HepG2 (cell line): ENCODE measurements at regions not wholly inside any gene's neighbourhood (a gene's known extent, or its start where the extent isn't known, plus 50 kb on each side); places are given as distances from the start of the nearest gene placed in this dataset.

Source experiments
- ATAC-seq: fragments of 200-7000 bp; cut with Tn5 transposase; 3 replicates; pipeline ENCODE4 v1.9.1; 2020; ENCODE audit warnings: mild to moderate bottlenecking, moderate library complexity
- BruUV-seq: library from RNA; stranded (reverse); fragments of 400-500 nt; replicated peaks from 2 replicates; lab custom pipeline; 2021; lab: Mats Ljungman, UMichigan
- CTCF ChIA-PET: fragments of 300-600 bp; formaldehyde crosslinking; extraction: SDS; loops from one replicate; lab custom pipeline; 2021; ENCODE audit warnings: low total read pairs, inconsistent platforms, low intra/inter-chr PET ratio; lab: Yijun Ruan, JAX
- POLR2A ChIA-PET: fragments of 350-600 bp; sonication (Branson Sonifier 250); formaldehyde crosslinking; loops from one replicate; lab custom pipeline; 2020; ENCODE audit warnings: antibody characterized with exemption, inconsistent platforms; lab: Yijun Ruan, JAX
- DNase-seq: peaks from one replicate; pipeline ENCODE4 v3.0.0-alpha.2; 2015; ENCODE audit warnings: low spot score
- FAIRE-seq: peaks from 3 replicates; lab custom pipeline; 2011; peaks lifted over from hg19 to GRCh38; lab: Jason Lieb, UNC
- H2AFZ ChIP-seq: one replicate; pipeline ENCODE4 v1.6.1; 2011; ENCODE audit warnings: low read length, inconsistent platforms
- H3K27ac ChIP-seq: fragments of 300-600 bp; 3 replicates; pipeline ENCODE4 v1.8.0; 2011; ENCODE audit warnings: mixed run types, mild to moderate bottlenecking, mixed read lengths, low read length, inconsistent platforms; ENCODE audit not compliant: insufficient read depth; ENCODE audit errors: extremely low read length
- H3K27me3 ChIP-seq, 2 experiments: fragments of 200-600 bp in 1 of 2; 2 replicates in 1 of 2; 3 replicates in 1 of 2; pipeline versions ENCODE4 v1.6.0 to v1.8.0; 2011; ENCODE audit warnings: low read length in 2 of 2, mild to moderate bottlenecking in 2 of 2, moderate library complexity in 2 of 2, inconsistent platforms in 1 of 2; ENCODE audit not compliant: insufficient read depth in 2 of 2, control insufficient read depth in 1 of 2
- H3K36me3 ChIP-seq, 2 experiments: fragments of 200-600 bp in 1 of 2; replicated peaks in 1 of 2; 2 replicates in 1 of 2; 3 replicates in 1 of 2; pipeline versions ENCODE4 v1.5.1 to v1.8.0; 2011; ENCODE audit warnings: low read length in 2 of 2, inconsistent platforms in 1 of 2; ENCODE audit not compliant: insufficient read depth in 2 of 2, control insufficient read depth in 1 of 2
- H3K4me1 ChIP-seq: 2 replicates; pipeline ENCODE4 v1.5.1; 2012; ENCODE audit warnings: low read length, inconsistent platforms; ENCODE audit not compliant: insufficient read depth
- H3K4me2 ChIP-seq: 2 replicates; pipeline ENCODE4 v1.6.0; 2011; ENCODE audit warnings: low read depth, low read length, inconsistent platforms
- H3K4me3 ChIP-seq, 3 experiments: fragments of 200-600 bp in 1 of 3; sonication (generic), shearing (Covaris generic) in 1 of 3; replicated peaks in 1 of 3; 2 replicates each; pipeline ENCODE4 v1.5.1; 2011 to 2016; ENCODE audit warnings: low read length in 3 of 3, inconsistent platforms in 2 of 3, low read depth in 2 of 3, mild to moderate bottlenecking in 2 of 3, control low read depth in 1 of 3, mixed read lengths in 1 of 3; ENCODE audit not compliant: insufficient read depth in 1 of 3
- H3K79me2 ChIP-seq: one replicate; pipeline ENCODE4 v1.6.1; 2011; ENCODE audit warnings: low read length, inconsistent platforms; ENCODE audit not compliant: insufficient read depth
- H3K9ac ChIP-seq: 2 replicates; pipeline ENCODE4 v1.6.0; 2011; ENCODE audit warnings: mild to moderate bottlenecking, low read depth, low read length, inconsistent platforms; ENCODE audit not compliant: insufficient read depth
- H3K9me3 ChIP-seq: 2 replicates; pipeline ENCODE4 v1.5.1; 2012; ENCODE audit warnings: mild to moderate bottlenecking, low read length
- H4K20me1 ChIP-seq: 2 replicates; pipeline ENCODE4 v1.6.0; 2011; ENCODE audit warnings: inconsistent platforms, mild to moderate bottlenecking, low read length, moderate library complexity; ENCODE audit not compliant: insufficient read depth
- ARNTL ChIP-seq: sonication (generic); formaldehyde crosslinking; IDR thresholded peaks from 2 replicates; pipeline ENCODE4 v1.4.0; 2020; ENCODE audit warnings: mild to moderate bottlenecking, missing genetic modification reagents
- CHCHD3 ChIP-seq: sonication (generic); formaldehyde crosslinking; IDR thresholded peaks from 2 replicates; pipeline ENCODE4 v1.8.0; 2022; ENCODE audit warnings: mild to moderate bottlenecking, missing genetic modification reagents, moderate library complexity
- MTF2 ChIP-seq: sonication (generic); formaldehyde crosslinking; IDR thresholded peaks from 2 replicates; pipeline ENCODE4 v1.5.0; 2020; ENCODE audit warnings: missing genetic modification reagents, borderline replicate concordance
- RFX1 ChIP-seq: fragments of 450-650 bp; IDR thresholded peaks from 2 replicates; pipeline ENCODE4 v1.6.1; 2017
- TMF1 ChIP-seq: sonication (generic); formaldehyde crosslinking; IDR thresholded peaks from 2 replicates; pipeline ENCODE4 v1.8.1; 2022; ENCODE audit warnings: low read depth, missing genetic modification reagents
- ZFX ChIP-seq: sonication (generic); formaldehyde crosslinking; IDR thresholded peaks from 2 replicates; pipeline ENCODE4 v1.4.0; 2020; ENCODE audit warnings: mild to moderate bottlenecking, low read depth, missing genetic modification reagents, moderate library complexity
- ZKSCAN5 ChIP-seq: sonication (generic); formaldehyde crosslinking; IDR thresholded peaks from 2 replicates; pipeline ENCODE4 v1.5.1; 2020; ENCODE audit warnings: mild to moderate bottlenecking, missing genetic modification reagents
- WGBS: methylation state at CpG from one replicate; pipeline ENCODE4 v1.1.6; 2017; ENCODE audit warnings: low lambda C conversion rate; 5-methylcytosine and 5-hydroxymethylcytosine counted together
- in situ Hi-C: cut with HindIII; loops from 2 replicates; pipeline ENCODE4 v1.10.0; 2017; ENCODE audit warnings: low pct_unique_long_range_greater_than_20kb; ENCODE audit not compliant: extremely low pct_ligation_motif_present
- intact Hi-C: fragments of 100-400 bp; cut with micrococcal nuclease; formaldehyde crosslinking; loops from one replicate; pipeline ENCODE4 v1.10.0; 2022; ENCODE audit not compliant: unreplicated experiment
- TF ChIP-seq, protein P1 (sequence below): fragments of 450-650 bp; IDR thresholded peaks from 2 replicates; pipeline ENCODE4 v1.6.1; 2017; ENCODE audit warnings: mild to moderate bottlenecking
- TF ChIP-seq, protein P2 (sequence below): sonication (generic); formaldehyde crosslinking; IDR thresholded peaks from 2 replicates; pipeline ENCODE4 v1.4.0; 2020; ENCODE audit warnings: mild to moderate bottlenecking, low read depth, missing genetic modification reagents
- TF ChIP-seq, protein P3 (sequence below): sonication (generic); formaldehyde crosslinking; conservative IDR thresholded peaks from 2 replicates; pipeline ENCODE4 v1.8.0; 2022; ENCODE audit warnings: missing genetic modification reagents
- TF ChIP-seq, protein P4 (sequence below): sonication (generic); formaldehyde crosslinking; IDR thresholded peaks from 2 replicates; pipeline ENCODE4 v1.4.0; 2020; ENCODE audit warnings: missing genetic modification reagents

DNA sequence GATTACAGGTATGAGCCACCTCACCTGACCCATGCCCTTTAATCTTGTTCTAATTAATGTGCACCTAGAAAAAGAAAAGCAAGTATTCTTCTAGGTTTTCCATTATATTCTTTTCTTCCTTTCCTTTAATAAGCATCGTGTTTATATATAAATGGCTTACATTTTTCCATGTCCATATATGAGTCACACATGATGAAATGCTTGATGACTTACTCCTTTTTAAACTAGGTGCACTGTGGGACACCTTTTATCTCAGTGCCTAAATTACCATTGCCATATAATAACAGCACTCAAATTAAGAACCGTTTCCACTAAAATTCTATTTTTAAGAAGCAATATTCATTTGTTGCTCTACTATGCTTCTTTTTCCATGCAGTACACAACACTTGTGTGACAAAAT lies 363.3 kb downstream of the LIG4 start (continued):
- TF ChIP-seq, protein P1, sequence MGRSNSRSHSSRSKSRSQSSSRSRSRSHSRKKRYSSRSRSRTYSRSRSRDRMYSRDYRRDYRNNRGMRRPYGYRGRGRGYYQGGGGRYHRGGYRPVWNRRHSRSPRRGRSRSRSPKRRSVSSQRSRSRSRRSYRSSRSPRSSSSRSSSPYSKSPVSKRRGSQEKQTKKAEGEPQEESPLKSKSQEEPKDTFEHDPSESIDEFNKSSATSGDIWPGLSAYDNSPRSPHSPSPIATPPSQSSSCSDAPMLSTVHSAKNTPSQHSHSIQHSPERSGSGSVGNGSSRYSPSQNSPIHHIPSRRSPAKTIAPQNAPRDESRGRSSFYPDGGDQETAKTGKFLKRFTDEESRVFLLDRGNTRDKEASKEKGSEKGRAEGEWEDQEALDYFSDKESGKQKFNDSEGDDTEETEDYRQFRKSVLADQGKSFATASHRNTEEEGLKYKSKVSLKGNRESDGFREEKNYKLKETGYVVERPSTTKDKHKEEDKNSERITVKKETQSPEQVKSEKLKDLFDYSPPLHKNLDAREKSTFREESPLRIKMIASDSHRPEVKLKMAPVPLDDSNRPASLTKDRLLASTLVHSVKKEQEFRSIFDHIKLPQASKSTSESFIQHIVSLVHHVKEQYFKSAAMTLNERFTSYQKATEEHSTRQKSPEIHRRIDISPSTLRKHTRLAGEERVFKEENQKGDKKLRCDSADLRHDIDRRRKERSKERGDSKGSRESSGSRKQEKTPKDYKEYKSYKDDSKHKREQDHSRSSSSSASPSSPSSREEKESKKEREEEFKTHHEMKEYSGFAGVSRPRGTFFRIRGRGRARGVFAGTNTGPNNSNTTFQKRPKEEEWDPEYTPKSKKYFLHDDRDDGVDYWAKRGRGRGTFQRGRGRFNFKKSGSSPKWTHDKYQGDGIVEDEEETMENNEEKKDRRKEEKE, result no peak
- TF ChIP-seq, protein P2, sequence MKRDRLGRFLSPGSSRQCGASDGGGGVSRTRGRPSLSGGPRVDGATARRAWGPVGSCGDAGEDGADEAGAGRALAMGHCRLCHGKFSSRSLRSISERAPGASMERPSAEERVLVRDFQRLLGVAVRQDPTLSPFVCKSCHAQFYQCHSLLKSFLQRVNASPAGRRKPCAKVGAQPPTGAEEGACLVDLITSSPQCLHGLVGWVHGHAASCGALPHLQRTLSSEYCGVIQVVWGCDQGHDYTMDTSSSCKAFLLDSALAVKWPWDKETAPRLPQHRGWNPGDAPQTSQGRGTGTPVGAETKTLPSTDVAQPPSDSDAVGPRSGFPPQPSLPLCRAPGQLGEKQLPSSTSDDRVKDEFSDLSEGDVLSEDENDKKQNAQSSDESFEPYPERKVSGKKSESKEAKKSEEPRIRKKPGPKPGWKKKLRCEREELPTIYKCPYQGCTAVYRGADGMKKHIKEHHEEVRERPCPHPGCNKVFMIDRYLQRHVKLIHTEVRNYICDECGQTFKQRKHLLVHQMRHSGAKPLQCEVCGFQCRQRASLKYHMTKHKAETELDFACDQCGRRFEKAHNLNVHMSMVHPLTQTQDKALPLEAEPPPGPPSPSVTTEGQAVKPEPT (CRISPR knock-in tag), result no peak
- no peak for TF ChIP-seq RFX1
- no peak for TF ChIP-seq ZFX (CRISPR knock-in tag)
- TF ChIP-seq, all 625 proteins: peak for 0

DNA sequence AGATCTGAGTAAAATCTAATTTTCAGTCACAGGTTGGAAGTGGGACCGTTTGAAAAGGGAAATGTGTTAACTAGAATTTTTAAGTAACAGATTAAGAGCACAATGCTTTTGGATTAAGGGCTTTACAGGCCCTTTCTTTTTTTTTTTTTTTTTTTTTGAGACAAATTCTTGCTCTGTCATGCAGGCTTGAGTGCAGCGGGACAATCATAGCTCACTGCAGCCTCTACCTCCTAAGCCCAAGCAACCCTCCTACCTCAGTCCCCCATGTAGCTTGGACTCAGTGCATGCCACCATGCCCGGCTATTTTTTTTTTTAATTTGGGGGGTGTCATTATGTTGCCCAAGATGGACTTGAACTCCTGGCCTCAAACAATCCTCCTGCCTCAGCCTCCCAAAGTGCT lies 363.7 kb downstream of the LIG4 start:
- in situ Hi-C loops, result loop anchor here (25.0 kb wide), 1 partner anchor 639 kb away; no protein-coding TSS in a partner anchor
- no peak for FAIRE-seq
- POLR2A ChIA-PET, result no interaction called here
- TF ChIP-seq MTF2 (CRISPR knock-in tag) (no peak), ARNTL (CRISPR knock-in tag) (no peak), TMF1 (CRISPR knock-in tag) (no peak), ZKSCAN5 (CRISPR knock-in tag) (no peak), CHCHD3 (CRISPR knock-in tag) (no peak)
- TF ChIP-seq, protein P3, sequence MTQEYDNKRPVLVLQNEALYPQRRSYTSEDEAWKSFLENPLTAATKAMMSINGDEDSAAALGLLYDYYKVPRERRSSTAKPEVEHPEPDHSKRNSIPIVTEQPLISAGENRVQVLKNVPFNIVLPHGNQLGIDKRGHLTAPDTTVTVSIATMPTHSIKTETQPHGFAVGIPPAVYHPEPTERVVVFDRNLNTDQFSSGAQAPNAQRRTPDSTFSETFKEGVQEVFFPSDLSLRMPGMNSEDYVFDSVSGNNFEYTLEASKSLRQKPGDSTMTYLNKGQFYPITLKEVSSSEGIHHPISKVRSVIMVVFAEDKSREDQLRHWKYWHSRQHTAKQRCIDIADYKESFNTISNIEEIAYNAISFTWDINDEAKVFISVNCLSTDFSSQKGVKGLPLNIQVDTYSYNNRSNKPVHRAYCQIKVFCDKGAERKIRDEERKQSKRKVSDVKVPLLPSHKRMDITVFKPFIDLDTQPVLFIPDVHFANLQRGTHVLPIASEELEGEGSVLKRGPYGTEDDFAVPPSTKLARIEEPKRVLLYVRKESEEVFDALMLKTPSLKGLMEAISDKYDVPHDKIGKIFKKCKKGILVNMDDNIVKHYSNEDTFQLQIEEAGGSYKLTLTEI (CRISPR knock-in tag), result no peak
- TF ChIP-seq, protein P4, sequence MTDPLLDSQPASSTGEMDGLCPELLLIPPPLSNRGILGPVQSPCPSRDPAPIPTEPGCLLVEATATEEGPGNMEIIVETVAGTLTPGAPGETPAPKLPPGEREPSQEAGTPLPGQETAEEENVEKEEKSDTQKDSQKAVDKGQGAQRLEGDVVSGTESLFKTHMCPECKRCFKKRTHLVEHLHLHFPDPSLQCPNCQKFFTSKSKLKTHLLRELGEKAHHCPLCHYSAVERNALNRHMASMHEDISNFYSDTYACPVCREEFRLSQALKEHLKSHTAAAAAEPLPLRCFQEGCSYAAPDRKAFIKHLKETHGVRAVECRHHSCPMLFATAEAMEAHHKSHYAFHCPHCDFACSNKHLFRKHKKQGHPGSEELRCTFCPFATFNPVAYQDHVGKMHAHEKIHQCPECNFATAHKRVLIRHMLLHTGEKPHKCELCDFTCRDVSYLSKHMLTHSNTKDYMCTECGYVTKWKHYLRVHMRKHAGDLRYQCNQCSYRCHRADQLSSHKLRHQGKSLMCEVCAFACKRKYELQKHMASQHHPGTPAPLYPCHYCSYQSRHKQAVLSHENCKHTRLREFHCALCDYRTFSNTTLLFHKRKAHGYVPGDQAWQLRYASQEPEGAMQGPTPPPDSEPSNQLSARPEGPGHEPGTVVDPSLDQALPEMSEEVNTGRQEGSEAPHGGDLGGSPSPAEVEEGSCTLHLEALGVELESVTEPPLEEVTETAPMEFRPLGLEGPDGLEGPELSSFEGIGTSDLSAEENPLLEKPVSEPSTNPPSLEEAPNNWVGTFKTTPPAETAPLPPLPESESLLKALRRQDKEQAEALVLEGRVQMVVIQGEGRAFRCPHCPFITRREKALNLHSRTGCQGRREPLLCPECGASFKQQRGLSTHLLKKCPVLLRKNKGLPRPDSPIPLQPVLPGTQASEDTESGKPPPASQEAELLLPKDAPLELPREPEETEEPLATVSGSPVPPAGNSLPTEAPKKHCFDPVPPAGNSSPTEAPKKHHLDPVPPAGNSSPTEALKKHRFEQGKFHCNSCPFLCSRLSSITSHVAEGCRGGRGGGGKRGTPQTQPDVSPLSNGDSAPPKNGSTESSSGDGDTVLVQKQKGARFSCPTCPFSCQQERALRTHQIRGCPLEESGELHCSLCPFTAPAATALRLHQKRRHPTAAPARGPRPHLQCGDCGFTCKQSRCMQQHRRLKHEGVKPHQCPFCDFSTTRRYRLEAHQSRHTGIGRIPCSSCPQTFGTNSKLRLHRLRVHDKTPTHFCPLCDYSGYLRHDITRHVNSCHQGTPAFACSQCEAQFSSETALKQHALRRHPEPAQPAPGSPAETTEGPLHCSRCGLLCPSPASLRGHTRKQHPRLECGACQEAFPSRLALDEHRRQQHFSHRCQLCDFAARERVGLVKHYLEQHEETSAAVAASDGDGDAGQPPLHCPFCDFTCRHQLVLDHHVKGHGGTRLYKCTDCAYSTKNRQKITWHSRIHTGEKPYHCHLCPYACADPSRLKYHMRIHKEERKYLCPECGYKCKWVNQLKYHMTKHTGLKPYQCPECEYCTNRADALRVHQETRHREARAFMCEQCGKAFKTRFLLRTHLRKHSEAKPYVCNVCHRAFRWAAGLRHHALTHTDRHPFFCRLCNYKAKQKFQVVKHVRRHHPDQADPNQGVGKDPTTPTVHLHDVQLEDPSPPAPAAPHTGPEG, result no peak

More for the DNA sequence above, 363.7 kb downstream of the LIG4 start:
- no peak overlapping the region for H3K4me2 ChIP-seq
- H3K9ac ChIP-seq, result no peak overlapping the region
- no peak overlapping the region for H3K27ac ChIP-seq
- no TSS peak for BruUV-seq
- DNase-seq (no peak), ATAC-seq (no peak)
- CTCF ChIA-PET, result no interaction called here
- H4K20me1 ChIP-seq, result no peaks in the 10 kb centered on the region
- no peaks in the 10 kb centered on the region for H3K79me2 ChIP-seq
- intact Hi-C loops, result no loop called here
- no peaks in the 10 kb centered on the region for H3K9me3 ChIP-seq
- H3K36me3 ChIP-seq, result no peaks in the 10 kb centered on the region
- H2AFZ ChIP-seq, result no peak overlapping the region
- H3K27me3 ChIP-seq, result peaks cover 0 to 4% of the 10 kb centered on the region in 2 experiments; a peak in 2 of 5 replicates
- 5% methylated on average over 3 of the region's 3 CpGs for WGBS
- no peaks in the 10 kb centered on the region for H3K4me1 ChIP-seq
- no peak overlapping the region for H3K4me3 ChIP-seq
